22Rv1 (cell line): ENCODE measurements at regions not wholly inside any gene's neighbourhood (a gene's known extent, or its start where the extent isn't known, plus 50 kb on each side); places are given as distances from the start of the nearest gene placed in this dataset.

Source experiments
- CTCF ChIP-seq: fragments of 450-650 bp; IDR thresholded peaks from 2 replicates; pipeline ENCODE4 v1.5.1; 2017; ENCODE audit warnings: mild to moderate bottlenecking
- ZFX ChIP-seq: fragments of 450-650 bp; IDR thresholded peaks from 2 replicates; pipeline ENCODE4 v1.6.1; 2017; ENCODE audit warnings: antibody characterized with exemption, borderline replicate concordance

- TF ChIP-seq CTCF (no peak), ZFX (no peak)
These were observed 118.9 kb downstream of the TOMM20 start for GRCh38 chr1:235009561-235010306.
